ENCODE measurements at regions not wholly inside any gene's neighbourhood (a gene's known extent, or its start where the extent isn't known, plus 50 kb on each side); places are given as distances from the start of the nearest gene placed in this dataset.

DNA sequence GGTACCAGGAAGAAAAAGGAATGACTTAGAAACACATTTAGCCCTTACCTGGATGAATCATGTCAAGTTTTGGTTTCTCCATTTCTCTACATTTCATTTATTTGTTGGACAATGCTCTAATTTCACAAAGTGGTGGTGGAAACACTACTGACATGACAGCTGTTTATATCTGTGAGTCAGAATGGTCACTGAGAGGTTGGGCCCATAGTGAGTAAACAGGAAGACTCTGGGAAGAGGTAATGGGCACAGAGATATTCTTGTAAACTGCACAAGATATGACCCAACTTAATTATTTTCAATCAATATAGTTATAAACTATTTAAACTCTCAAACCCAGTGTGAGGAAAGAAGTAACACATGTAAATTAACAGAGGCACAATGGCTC lies 176.3 kb upstream of the MEOX2 start:
- TF ChIP-seq, protein P1, sequence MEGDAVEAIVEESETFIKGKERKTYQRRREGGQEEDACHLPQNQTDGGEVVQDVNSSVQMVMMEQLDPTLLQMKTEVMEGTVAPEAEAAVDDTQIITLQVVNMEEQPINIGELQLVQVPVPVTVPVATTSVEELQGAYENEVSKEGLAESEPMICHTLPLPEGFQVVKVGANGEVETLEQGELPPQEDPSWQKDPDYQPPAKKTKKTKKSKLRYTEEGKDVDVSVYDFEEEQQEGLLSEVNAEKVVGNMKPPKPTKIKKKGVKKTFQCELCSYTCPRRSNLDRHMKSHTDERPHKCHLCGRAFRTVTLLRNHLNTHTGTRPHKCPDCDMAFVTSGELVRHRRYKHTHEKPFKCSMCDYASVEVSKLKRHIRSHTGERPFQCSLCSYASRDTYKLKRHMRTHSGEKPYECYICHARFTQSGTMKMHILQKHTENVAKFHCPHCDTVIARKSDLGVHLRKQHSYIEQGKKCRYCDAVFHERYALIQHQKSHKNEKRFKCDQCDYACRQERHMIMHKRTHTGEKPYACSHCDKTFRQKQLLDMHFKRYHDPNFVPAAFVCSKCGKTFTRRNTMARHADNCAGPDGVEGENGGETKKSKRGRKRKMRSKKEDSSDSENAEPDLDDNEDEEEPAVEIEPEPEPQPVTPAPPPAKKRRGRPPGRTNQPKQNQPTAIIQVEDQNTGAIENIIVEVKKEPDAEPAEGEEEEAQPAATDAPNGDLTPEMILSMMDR (IDR thresholded peaks at IDR 0.05) = no peak
- TF ChIP-seq POLR2AphosphoS5 (IDR thresholded peaks at IDR 0.05; ENCODE audit: low read depth, low read length) = no peak

All from Panc1 (cell line).